HPDE6-E6E7 (cell line): ENCODE measurements at regions not wholly inside any gene's neighbourhood (a gene's known extent, or its start where the extent isn't known, plus 50 kb on each side); places are given as distances from the start of the nearest gene placed in this dataset.
A peak's percentile ranks its signal among the peaks of the same experiment; 100 is the strongest.
"Not testable (repeated sequence)": the region's sequence is repeated elsewhere in the genome, so short reads cannot be mapped to it uniquely, and the experiment has no call there.

Source experiments
- DNase-seq: peaks from one replicate; pipeline ENCODE4 v3.0.0; 2011; ENCODE audit warnings: missing footprints; ENCODE audit errors: extremely low spot score

DNA sequence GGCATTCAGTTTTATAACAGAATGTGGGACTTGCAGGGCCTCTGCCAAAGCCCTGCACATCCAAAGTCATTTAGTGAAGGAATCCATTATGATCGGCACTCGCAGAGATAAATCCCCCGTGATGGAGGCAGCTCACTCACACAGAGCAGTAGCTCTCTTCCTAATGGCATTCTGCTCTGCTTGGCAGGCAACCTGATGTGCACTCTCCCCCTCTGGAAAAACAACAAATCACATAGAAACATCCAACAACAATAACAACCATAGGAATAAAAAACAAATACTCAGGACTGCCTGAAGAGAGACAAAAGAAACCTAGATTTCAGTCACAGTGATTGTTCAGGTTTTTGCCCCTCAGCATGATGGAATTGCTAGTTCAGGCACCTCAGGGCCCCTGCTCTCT lies 59.7 kb downstream of the NAA11 start:
- no peak for DNase-seq

DNA sequence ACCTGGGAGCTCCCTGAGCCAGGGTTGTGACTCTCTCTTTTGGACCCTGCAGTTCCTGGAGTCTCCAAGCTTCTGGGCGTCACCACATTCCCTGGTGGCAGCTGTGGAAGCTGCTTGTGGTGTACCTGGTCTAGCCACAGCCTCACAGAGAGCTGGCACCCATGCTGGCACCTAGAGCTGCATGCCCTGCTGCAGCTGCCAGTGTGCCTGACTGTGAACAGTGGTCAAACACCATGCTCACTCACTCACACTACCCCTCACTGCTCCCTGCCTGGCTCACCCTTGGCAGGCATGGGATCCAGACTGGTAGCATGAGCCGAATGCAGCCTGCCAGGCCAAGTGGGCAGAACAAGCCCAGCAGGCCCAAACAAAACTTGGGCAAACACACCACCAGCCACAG lies 66.6 kb downstream of the NAA11 start:
- no peak for DNase-seq

DNA sequence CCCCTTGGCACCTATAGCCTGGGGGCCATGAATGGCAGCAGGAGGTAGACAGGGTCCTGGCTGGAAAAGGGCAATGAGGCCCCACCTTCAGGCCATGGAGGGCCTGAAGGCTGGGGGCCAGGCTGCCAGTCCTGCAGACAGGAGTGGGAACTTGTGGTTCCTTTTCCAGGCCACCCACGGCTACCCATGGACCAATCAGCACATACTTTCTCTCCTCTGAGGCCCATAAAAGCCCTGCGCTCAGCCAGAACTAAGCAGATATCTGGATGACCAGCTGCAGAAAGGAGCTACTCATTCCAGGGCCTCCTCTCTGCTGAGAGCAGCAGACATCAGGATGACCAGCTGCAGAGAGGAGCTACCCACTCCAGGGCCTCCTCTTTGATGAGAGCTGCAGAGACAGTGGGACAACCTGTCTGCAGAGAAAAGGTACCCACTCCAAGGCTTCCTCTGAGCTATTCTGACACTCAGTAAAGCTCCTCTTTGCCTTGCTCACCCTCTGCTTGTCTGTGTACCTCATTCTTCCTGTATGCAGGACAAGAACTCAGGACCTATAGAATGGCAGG lies 67.2 kb downstream of the NAA11 start:
- no peak for DNase-seq

DNA sequence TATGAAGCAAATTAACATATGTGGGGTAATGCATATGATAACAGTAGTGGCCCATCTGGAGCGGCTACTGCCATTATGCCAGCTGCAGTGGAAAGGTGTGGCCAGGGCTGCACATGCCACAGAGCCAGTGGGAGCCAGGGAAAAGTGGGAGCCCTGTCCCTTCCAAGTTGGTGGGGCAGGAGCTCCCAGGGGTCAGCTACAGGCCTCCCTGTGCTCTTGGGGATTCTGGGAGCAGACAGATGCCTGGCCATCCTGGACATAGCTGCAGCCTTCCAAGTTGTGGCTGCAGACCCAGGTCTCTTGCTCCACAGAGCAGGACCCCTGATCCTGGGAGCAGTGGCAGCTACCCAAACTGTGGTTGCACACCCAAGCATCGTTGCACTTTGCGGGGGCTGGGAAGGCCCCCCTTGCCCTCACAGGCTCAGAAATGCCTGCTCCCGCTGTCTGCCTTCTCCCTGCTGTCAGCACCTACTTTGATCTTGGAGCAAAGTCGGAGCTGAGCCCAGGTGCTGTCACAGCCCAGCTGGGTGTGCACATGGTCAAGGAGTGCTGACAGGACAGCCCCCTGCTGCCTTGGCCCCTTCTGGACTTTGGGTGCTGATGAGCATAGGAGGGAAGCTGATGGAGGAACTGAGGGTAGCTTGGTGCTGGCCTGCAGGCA lies 67.8 kb downstream of the NAA11 start:
- no peak for DNase-seq

DNA sequence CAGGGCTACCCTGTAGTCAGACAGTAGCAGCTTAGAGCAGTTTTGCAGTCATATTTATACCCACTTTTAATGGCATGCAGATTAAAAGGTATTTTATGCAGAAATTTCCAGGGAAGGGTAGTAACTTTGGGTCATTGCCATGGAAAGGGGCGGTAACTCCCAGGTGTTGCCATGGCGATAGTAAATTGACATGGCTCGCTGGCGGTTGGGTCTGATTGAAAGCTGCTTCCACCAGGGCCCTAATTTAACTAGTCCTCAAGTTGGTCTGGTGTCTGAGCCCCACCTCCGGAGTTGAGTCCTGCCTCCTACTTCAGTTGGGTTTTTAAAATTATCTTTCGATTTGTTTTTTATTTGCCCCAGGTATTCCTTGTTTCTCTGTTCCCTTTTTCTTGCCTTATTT lies 70.1 kb downstream of the NAA11 start:
- no peak for DNase-seq

DNA sequence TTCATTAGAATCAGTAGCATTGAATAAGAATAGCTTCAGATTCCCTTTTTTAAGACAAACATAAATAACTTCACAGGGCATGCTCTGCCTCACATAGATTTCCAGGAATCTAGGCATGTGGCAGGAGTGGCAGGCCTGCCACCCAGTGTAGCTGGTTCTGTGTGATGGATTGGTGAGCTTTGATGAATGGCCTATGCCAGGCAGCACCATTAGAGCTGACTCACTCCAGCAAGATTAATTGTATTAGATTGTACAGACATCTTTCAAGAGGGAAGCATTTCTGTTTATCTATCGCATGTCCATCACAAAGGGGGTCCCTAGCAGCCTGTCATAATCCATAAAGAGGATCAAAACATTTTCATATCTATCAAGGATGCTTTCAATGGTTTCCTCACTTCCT lies 71.9 kb downstream of the NAA11 start:
- no peak for DNase-seq

DNA sequence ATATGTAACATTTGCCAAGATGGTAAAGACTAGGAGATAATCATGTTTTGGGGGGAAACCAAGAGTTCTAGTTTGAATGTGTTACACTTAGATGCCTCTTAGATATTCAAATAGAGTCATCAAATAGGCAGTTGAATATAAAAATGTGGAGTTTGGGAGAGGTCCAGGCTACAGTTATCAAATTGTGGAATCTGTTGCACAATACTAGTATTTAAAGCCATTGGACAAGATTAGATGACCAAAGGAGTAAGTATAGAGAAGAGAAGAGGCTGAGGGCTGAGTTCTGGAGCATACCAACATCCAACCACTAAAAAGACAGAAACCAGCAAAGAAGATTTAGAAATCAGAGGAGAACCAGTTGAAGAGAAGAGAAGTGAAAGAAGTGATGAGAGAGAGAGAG lies 72.7 kb downstream of the NAA11 start:
- no peak for DNase-seq

DNA sequence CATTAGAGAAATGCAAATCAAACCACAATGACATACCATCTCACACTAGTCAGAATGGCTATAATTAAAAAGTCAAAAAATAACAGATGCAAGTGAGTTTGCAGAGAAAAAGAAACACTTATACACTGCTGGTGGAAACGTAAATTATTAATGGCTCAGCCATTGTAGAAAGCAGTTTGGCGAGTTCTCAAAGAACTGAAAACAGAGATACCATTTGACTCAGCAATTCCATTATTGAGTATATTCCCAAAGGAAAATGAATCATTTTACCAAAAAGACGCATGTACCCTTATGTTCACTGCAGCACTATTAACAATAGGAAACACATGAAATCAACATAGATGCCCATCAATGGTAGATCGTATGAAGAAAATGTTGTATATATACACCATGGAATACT lies 75.0 kb downstream of the NAA11 start:
- DNase-seq: no peak

DNA sequence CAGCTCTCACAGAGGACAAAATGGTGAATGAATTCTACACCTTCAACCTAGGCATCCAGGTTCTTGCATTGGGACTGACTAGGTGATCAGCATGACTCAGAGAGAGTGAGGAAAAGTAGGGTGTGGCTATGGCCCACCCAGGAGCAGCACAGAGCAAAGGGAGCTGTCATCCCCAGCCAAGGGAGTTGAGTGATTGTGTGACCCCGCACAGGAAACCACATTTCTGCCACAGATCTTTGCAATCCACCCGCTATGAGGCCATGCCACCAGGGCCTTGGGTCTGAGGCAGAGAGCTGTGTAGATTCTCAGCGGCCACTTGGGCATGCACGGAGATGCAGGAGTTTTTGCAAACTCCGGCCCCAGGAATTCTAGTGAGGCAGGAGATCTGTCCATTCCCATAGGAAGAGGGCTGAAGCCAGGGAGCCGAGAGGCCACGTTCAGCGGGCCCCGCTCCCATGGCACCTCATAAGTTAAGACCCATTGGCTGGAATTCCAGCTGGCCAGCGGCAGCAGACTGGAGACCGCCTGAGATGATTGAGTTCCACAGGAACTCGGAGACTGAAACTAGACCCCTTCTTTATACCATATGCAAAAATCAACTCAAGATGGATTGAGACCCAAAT lies 75.9 kb downstream of the NAA11 start:
- DNase-seq: no peak

DNA sequence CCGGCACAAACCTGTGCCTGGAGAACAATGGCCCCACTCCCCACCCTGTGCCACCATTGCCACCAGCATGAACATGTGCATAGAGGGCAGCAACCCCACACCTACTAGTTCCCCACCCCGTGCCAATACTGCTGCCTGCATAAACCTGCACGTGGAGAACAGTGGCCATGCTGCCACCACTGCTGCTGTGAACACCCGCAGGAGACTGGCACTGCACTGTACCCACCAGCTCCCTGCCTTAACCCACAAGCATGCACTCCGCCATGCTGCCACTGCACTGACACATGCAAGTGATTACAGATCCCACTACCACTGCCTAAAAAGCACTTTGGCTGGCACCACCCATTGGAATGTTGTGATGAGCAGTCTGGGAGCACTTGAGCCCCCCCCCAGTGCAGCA lies 77.3 kb downstream of the NAA11 start:
- no peak for DNase-seq

DNA sequence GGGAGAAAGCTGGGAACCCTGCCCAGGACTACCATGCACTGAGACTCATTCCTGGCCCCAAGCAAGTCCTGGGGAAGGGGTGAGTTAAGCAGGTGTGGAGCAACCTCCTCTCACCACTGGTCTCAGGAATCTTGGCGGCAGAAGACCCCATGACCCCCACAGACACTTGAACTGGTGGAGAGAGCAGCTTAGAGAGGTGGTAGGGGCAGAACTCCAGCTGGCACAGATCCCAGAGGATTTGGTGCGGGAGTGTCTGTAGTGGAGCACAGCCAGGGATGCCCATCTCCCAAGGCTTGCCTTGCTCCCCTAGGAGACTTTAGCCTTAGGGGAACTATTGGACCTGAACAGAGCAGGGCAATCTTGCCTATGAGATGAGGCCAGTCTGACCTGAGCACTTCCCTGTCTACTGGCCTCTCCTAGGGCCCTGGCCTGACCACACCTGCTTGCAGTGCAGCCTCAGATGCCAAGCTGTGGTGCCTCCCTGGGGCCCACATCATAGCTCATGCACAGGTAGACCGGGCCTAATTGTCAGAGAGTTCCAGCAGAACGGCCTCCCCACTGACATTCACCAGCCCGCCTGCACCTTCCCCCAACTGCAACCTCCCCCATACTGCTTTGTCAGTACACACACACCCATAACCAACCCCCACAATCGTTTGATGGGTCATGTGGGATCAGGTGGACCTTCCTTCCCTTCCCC lies 78.0 kb downstream of the NAA11 start:
- DNase-seq: no peak

DNA sequence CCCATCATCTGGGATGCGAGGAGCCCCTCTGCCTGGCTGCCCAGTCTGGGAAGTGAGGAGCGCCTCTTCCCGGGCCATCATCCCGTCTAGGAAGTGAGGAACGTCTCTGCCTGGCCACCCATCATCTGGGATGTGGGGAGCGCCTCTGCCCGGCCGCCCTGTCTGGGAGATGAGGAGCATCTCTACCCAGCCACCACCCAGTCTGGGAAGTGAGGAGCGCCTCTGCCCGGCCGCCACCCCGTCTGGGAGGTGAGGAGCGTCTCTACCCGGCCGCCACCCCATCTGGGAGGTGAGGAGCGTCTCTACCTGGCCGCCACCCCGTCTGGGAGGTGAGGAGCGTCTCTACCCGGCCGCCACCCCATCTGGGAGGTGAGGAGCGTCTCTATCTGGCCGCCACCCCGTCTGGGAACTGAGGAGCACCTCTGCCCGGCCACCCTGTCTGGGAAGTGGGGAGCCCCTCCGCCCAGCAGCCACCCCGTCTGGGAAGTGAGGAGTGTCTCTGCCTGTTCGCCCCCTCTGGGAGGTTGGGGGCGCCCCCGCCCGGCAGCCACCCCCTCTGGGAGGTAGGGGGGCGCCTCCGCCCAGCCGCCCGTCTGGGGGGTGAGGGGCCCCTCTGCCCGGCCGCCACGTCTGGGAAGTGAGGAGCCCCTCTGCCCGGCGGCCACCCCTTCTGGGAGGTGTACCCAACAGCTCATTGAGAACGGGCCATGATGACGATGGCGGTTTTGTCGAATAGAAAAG lies 80.5 kb downstream of the NAA11 start:
- DNase-seq: not testable (repeated sequence)

DNA sequence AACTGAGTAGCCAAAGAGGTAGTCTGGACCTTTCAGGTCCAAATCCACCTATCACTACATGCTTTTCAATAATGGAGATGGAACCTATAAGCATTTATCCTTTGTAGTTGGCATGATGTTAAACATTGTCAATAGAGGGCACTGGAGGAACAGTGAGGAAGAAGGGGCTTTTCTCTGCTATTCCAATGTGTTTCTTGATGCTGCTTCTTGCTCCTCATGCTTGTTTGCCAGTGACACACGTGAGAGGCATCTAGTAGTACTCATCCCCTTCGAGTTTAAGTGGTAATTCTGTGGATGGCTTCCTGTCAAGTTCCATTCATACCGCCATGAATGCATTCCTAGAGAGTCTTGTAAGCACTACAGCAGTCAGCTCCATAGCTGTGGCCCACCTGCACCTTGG lies 84.0 kb downstream of the NAA11 start:
- DNase-seq: peak; percentile 5

DNA sequence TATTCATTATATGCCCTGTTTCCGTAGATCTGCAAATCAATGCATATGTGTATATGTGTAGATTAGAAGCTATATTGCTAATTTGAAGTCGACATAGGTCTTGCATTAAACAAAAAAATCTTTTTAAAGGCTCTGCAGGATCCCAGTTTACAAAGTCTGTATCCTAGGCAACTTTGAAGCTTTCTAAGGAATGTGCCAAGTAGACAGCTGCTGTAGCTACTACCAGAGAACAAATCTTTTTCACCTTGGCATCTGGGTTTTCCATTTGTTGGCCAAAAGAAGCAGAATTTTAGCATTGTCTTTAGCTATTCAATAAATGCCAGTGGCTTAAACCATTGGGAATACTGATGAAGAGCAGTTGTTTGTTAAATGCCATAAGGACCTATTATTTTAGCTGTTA lies 88.0 kb downstream of the NAA11 start:
- DNase-seq: no peak

DNA sequence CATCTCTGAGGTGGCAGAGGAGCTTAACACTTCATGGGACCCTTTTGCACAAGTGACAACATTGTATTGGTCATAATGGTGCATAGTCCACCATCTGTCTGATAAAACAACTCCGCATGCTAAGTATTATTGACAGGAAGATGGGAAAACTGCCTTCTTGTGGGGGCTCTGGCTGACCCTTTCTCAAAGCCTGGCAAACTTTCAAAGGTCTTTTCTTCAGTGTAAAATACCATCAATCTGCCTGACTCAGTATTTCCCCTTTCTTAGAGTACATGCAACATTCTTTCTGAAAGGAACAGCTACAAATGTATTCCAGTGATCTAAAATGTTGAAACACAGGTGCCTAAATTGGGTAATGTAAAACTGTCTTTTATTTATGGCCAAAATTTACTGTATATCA lies 89.1 kb downstream of the NAA11 start:
- no peak for DNase-seq

DNA sequence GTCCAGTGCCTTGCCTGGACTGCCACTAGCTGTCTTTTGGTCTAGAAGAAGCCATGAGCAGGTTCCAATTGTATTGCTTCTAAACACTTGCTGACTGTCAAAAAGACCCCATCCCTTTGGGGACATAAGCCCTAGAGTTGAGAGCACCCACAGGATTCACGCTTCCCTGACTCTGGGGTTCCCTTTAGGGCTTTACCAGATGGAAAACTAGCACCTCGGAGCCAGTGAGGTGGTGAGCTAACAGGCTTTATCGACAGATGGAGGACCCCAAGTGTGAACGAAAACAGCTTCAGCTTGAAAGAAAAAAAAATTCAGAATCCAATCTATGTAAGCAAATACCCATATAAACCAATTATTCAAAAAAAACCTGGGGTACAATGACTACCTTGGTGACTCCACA lies 90.8 kb downstream of the NAA11 start:
- DNase-seq: no peak

DNA sequence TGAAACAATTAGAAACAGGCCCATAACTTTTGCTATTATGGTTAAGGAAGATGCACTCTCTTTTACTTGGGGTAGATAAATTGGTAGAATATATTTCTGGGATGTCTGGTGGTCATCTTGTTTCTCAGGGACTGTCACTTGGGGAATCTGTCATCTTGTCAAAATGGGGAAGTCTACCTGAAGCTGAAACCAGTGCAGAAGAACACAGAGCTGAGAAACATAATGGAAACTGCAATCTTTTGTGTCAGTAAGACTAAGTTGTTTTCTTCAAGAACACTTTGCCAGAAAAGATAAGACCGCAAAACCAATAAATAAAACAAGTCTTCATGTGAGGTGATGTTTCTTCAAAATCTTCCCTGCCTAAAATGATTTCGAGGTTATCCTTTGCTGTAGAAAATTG lies 92.0 kb downstream of the NAA11 start:
- DNase-seq: no peak

DNA sequence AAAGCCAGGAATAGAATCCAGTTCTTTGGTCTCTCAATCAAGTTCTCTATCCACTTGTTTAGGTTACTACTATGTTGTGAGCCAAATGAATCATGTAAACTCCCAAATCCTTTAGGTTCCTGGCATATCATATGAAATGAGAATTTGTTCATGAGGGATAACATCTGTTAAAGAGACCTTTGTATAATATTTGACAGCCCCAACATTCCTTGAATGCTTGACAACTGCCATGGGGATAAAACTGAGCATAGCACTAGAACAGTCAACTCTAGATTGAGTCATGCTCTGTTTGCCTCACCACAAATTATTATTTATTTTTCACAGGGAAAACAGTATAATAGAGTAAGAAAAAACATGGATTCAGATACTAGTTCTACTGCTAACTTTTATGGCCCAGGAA lies 93.3 kb downstream of the NAA11 start:
- no peak for DNase-seq

DNA sequence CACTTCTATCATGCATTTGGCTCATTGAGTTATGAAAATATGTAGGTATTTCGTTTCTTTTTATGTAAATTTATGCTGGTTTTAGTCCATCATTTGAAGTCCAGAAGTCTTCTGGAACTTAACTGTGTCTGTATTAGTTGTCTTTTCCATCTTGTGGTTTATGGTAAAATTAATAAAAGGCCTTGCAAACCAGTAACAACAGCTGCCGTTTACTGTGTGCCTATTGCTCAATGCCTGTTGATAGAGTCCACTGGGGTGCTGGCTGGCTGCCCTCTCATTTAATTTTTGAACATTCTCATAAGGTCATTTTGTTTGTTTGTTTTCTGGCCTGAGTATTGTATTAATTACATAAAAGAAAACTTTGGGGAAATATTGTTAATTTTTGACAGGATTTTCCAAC lies 98.0 kb downstream of the NAA11 start:
- no peak for DNase-seq

DNA sequence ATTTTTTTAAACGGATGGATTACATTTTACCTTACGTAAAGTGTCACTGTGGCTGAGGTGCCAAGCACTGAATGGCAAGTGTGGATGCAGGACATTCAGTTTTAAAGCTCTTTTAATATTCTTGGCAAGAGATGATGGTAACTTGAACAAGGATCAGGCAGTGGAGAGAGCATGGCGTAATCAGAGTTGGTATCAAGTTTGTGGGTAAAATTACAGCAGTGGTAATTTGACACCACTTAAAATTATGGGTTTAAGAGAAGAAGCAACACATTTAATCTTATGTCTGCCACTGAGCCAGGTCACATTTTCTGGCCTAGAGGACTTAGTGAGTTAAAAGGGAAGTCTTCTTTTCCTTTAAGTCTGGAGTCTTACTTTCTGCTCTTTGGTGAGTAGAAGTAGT lies 100.5 kb downstream of the NAA11 start:
- DNase-seq: no peak

DNA sequence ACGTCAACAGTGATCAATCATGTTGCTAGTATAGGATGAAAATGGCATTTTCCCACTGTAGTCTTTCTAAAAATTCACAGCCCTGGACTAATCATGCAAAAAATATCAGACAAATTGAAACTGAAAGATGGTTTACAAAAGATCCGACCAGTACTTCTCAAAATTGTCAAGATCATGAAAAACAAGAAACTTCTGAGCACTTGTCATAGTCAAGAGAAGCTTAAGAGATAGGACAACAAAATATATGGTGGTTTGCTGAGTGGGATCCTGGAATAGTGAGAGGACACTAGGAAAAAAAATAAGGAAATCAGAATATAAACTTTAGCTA lies 101.1 kb downstream of the NAA11 start:
- no peak for DNase-seq

DNA sequence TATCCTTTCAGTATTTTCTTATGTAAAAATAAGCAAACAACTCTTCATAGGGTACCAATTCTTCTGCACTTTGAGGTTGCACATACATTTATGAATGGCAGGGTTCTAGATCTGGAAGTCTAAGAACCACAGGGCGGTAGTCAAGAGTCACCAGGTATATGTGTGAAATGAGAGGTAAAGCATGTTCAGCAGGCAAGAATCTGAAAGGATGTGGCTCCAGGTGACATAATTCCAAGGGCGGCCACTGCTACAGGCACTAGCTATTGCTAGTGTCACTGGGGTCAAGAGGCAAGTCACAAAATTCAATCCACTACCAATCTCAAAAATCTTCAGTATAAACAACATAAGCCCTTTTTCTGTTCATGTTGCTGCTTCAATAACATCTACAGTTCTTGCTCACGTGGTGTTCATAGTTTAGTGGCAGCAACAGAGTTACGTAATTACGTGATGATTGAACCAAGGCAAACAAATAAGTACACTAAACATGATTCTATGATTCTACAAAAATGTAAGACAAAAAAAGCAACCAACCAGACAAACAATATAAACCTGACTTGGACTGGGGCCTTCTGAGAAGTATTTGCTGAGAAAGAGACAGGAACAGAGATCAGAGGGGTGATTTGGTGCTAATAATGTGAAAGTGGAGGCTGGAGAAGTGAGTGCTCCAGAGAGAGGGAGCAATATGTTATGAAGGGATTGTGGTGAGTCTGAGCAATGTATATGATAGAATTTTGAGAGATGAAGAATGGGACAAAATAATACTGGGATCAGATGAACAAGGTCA lies 101.7 kb downstream of the NAA11 start:
- DNase-seq: no peak
